ENCODE measurements at regions not wholly inside any gene's neighbourhood (a gene's known extent, or its start where the extent isn't known, plus 50 kb on each side); places are given as distances from the start of the nearest gene placed in this dataset.

- Histone ChIP-seq H3K79me2 (ENCODE audit: low read length) (no peaks in the 10 kb centered on the region), H3K27me3 (replicated peaks; ENCODE audit: insufficient read depth, low read length) (no peaks in the 10 kb centered on the region), H3K4me1 (ENCODE audit: low read length) (no peaks in the 10 kb centered on the region), H3K4me2 (ENCODE audit: low read depth, low read length) (no peak overlapping the region), H3K4me3 (ENCODE audit: low read length) (no peak overlapping the region), H3K36me3 (replicated peaks; ENCODE audit: insufficient read depth, low read length) (no peaks in the 10 kb centered on the region), H3K9me3 (replicated peaks; ENCODE audit: insufficient read depth, low read length) (no peaks in the 10 kb centered on the region), H2AFZ (ENCODE audit: low read length) (no peak overlapping the region), H3K27ac (ENCODE audit: low read length) (no peak overlapping the region), H4K20me1 (ENCODE audit: insufficient read depth, low read length) (no peaks in the 10 kb centered on the region), H3K9me2 (replicated peaks; ENCODE audit: insufficient read depth, low read length) (no peaks in the 10 kb centered on the region), H3F3A (ENCODE audit: insufficient read depth, low read length) (no peaks in the 10 kb centered on the region), H3K9ac (ENCODE audit: low read length) (no peak overlapping the region)
- DNase-seq, result no peak
- TF ChIP-seq EZH2 (optimal IDR thresholded peaks at IDR 0.05; ENCODE audit: low read depth, low read length) (no peak), CTCF (IDR thresholded peaks at IDR 0.05; ENCODE audit: low read length) (no peak), EZH2phosphoT487 (IDR thresholded peaks at IDR 0.05; ENCODE audit: low read length) (no peak)
Measured at GRCh38 chr2:66828876-66829275, 394.0 kb downstream of the MEIS1 start.

- no peaks in the 10 kb centered on the region for H3K9me2 ChIP-seq (replicated peaks; ENCODE audit: insufficient read depth, low read length)
- no peak for TF ChIP-seq CTCF (IDR thresholded peaks at IDR 0.05; ENCODE audit: low read length)
- no peak for TF ChIP-seq EZH2 (optimal IDR thresholded peaks at IDR 0.05; ENCODE audit: low read depth, low read length)
- no peak for TF ChIP-seq EZH2phosphoT487 (IDR thresholded peaks at IDR 0.05; ENCODE audit: low read length)
- H4K20me1 ChIP-seq (ENCODE audit: insufficient read depth, low read length), result no peaks in the 10 kb centered on the region
- H3K36me3 ChIP-seq (replicated peaks; ENCODE audit: insufficient read depth, low read length), result no peaks in the 10 kb centered on the region
- H3K4me3 ChIP-seq (ENCODE audit: low read length), result no peak overlapping the region
- no peak overlapping the region for H3K27ac ChIP-seq (ENCODE audit: low read length)
- H3K79me2 ChIP-seq (ENCODE audit: low read length), result no peaks in the 10 kb centered on the region
- H3K9me3 ChIP-seq (replicated peaks; ENCODE audit: insufficient read depth, low read length), result no peaks in the 10 kb centered on the region
- DNase-seq, result no peak
- no peak overlapping the region for H3K4me2 ChIP-seq (ENCODE audit: low read depth, low read length)
- H2AFZ ChIP-seq (ENCODE audit: low read length), result no peak overlapping the region
- H3K27me3 ChIP-seq (replicated peaks; ENCODE audit: insufficient read depth, low read length), result no peaks in the 10 kb centered on the region
- no peak overlapping the region for H3K9ac ChIP-seq (ENCODE audit: low read length)
- no peaks in the 10 kb centered on the region for H3K4me1 ChIP-seq (ENCODE audit: low read length)
- H3F3A ChIP-seq (ENCODE audit: insufficient read depth, low read length), result no peaks in the 10 kb centered on the region
Measured at GRCh38 chr2:66830881-66831280, 396.0 kb downstream of the MEIS1 start.

- Histone ChIP-seq H2AFZ (ENCODE audit: low read length) (no peak overlapping the region), H3K4me2 (ENCODE audit: low read depth, low read length) (no peak overlapping the region)
Measured at GRCh38 chr2:66832646-66833435, 397.9 kb downstream of the MEIS1 start.

More at GRCh38 chr2:66832646-66833435, 397.9 kb downstream of the MEIS1 start:
- no peaks in the 10 kb centered on the region for H3K36me3 ChIP-seq (replicated peaks; ENCODE audit: insufficient read depth, low read length)
- H3K9me2 ChIP-seq (replicated peaks; ENCODE audit: insufficient read depth, low read length), result no peaks in the 10 kb centered on the region
- no peaks in the 10 kb centered on the region for H3K27me3 ChIP-seq (replicated peaks; ENCODE audit: insufficient read depth, low read length)
- DNase-seq, result no peak
- TF ChIP-seq CTCF (IDR thresholded peaks at IDR 0.05; ENCODE audit: low read length) (no peak), EZH2 (optimal IDR thresholded peaks at IDR 0.05; ENCODE audit: low read depth, low read length) (no peak), EZH2phosphoT487 (IDR thresholded peaks at IDR 0.05; ENCODE audit: low read length) (no peak)
- no peaks in the 10 kb centered on the region for H3K4me1 ChIP-seq (ENCODE audit: low read length)
- H3K4me3 ChIP-seq (ENCODE audit: low read length), result no peak overlapping the region
- no peaks in the 10 kb centered on the region for H3K79me2 ChIP-seq (ENCODE audit: low read length)
- H3F3A ChIP-seq (ENCODE audit: insufficient read depth, low read length), result no peaks in the 10 kb centered on the region
- no peaks in the 10 kb centered on the region for H4K20me1 ChIP-seq (ENCODE audit: insufficient read depth, low read length)
- no peak overlapping the region for H3K9ac ChIP-seq (ENCODE audit: low read length)
- no peaks in the 10 kb centered on the region for H3K9me3 ChIP-seq (replicated peaks; ENCODE audit: insufficient read depth, low read length)
- H3K27ac ChIP-seq (ENCODE audit: low read length), result no peak overlapping the region

All from MM.1S (cell line).